ENCODE measurements at regions not wholly inside any gene's neighbourhood (a gene's known extent, or its start where the extent isn't known, plus 50 kb on each side); places are given as distances from the start of the nearest gene placed in this dataset.

- Histone ChIP-seq H3K27ac (replicated peaks) (no peak overlapping the region), H3K9me3 (replicated peaks) (peaks cover 2% of the 10 kb centered on the region)
- no peak for DNase-seq
These were observed 90.7 kb downstream of the ZNF281 start for GRCh38 chr1:200319148-200319547.

DNA sequence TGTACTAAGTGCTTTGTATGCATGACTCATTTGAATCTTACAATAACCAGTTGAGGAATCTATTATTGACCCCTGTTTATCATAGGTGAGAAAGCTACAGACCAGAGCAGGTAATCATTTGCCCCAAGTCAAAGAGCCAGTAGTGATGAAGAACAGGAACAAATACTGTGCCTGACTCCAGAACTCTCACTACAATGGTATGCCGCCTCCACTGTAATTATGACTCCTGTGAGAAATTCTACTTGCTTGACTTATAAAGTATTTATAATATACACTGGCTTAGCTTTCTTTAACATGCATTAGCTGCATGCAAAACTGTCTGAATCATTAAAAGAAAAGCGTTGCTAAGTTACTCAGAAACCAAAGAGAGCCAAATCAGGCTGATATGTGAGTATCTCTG is 92.6 kb downstream of the ZNF281 start:
- H3K27ac ChIP-seq (replicated peaks): no peak overlapping the region
- intact Hi-C loops (cut with micrococcal nuclease): no loop called here

More at GRCh38 chr1:200319148-200319547, 90.7 kb downstream of the ZNF281 start:
- TF ChIP-seq CTCF (IDR thresholded peaks at IDR 0.05; ENCODE audit: borderline replicate concordance): no peak
- intact Hi-C loops (cut with micrococcal nuclease): no loop called here
- Histone ChIP-seq H3K27me3 (ENCODE audit: low read depth) (peaks cover 19% of the 10 kb centered on the region), H3K36me3 (no peaks in the 10 kb centered on the region), H3K4me3 (no peak overlapping the region), H3K4me1 (no peaks in the 10 kb centered on the region)

GRCh38 chr1:200316148-200316803 is 93.6 kb downstream of the ZNF281 start:
- no peak overlapping the region for H3K4me3 ChIP-seq
- intact Hi-C loops (cut with micrococcal nuclease): no loop called here
- no peak overlapping the region for H3K27ac ChIP-seq (replicated peaks)
- peaks cover 30% of the 10 kb centered on the region for H3K27me3 ChIP-seq (ENCODE audit: low read depth)
- no peak for DNase-seq
- TF ChIP-seq CTCF (IDR thresholded peaks at IDR 0.05; ENCODE audit: borderline replicate concordance): no peak
- H3K4me1 ChIP-seq: no peaks in the 10 kb centered on the region
- H3K9me3 ChIP-seq (replicated peaks): no peaks in the 10 kb centered on the region
- H3K36me3 ChIP-seq: no peaks in the 10 kb centered on the region

More for the DNA sequence above, 92.6 kb downstream of the ZNF281 start:
- no peaks in the 10 kb centered on the region for H3K36me3 ChIP-seq
- H3K9me3 ChIP-seq (replicated peaks): no peaks in the 10 kb centered on the region
- DNase-seq: no peak
- TF ChIP-seq CTCF (IDR thresholded peaks at IDR 0.05; ENCODE audit: borderline replicate concordance): no peak
- H3K4me1 ChIP-seq: no peaks in the 10 kb centered on the region
- H3K27me3 ChIP-seq (ENCODE audit: low read depth): peaks cover 30% of the 10 kb centered on the region
- H3K4me3 ChIP-seq: no peak overlapping the region

DNA sequence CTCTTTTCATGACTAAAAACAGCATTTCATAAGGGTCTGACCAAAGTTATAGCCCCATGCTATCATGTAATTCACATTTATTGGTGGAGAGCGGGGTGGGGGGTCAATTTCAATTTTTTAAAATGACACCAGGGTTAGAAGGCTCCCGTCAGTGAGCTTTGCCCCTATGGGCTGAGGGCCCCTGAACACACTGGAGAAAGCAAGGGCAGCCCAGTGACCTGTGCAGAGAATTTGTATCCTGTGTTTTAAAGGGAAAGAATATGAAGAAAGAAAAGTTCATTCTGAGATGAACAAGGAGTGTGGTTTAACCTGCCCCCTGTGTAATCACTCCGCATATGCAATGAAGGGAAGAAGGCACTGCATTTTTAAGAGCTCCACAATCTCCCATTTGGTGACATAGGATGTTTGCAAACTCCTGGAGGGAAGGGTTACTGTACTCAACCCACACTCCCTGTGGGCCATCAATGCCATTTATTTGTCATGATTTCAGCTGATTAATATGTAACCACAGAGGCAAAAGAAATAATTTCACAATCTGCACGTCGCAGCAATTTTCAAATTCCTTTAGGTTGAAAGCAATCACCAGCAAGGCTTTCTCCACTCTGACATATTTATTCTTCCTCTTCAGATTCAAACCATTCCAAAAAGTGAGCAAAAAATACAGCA is 95.6 kb downstream of the ZNF281 start:
- Histone ChIP-seq H3K36me3 (no peaks in the 10 kb centered on the region), H3K27ac (replicated peaks) (no peak overlapping the region), H3K9me3 (replicated peaks) (no peaks in the 10 kb centered on the region), H3K4me1 (no peaks in the 10 kb centered on the region), H3K27me3 (ENCODE audit: low read depth) (peaks cover 30% of the 10 kb centered on the region), H3K4me3 (no peak overlapping the region)
- intact Hi-C loops (cut with micrococcal nuclease): no loop called here
- no peak for TF ChIP-seq CTCF (IDR thresholded peaks at IDR 0.05; ENCODE audit: borderline replicate concordance)
- no peak for DNase-seq

DNA sequence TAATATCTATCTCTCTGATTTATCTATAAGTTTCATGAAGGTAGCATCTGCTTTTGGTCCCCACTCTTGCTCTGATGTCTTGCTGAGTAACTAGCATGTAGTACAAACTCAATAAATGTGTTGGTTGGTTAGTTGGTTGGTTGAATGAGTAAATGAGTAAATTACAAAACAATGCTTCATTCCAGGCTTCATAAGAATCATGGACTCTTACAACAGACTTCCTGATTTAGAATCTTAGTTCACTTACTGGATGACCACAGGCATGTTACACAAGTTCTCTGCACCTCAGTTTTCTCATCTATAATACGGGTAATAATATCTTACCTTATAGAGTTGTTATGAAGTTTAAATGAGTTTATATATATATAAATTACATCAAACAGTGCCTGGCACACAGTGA is 98.6 kb downstream of the ZNF281 start:
- no peaks in the 10 kb centered on the region for H3K9me3 ChIP-seq (replicated peaks)
- TF ChIP-seq CTCF (IDR thresholded peaks at IDR 0.05; ENCODE audit: borderline replicate concordance): no peak
- intact Hi-C loops (cut with micrococcal nuclease): no loop called here
- peaks cover 27% of the 10 kb centered on the region for H3K27me3 ChIP-seq (ENCODE audit: low read depth)
- no peaks in the 10 kb centered on the region for H3K4me1 ChIP-seq
- no peak overlapping the region for H3K27ac ChIP-seq (replicated peaks)
- H3K4me3 ChIP-seq: no peak overlapping the region
- no peak for DNase-seq
- H3K36me3 ChIP-seq: no peaks in the 10 kb centered on the region
